B cell (primary cell): ENCODE measurements at regions not wholly inside any gene's neighbourhood (a gene's known extent, or its start where the extent isn't known, plus 50 kb on each side); places are given as distances from the start of the nearest gene placed in this dataset.

Experiments
- ATAC-seq: fragments of 200-7000 bp; cut with Tn5 transposase; one replicate; pipeline ENCODE4 v1.10.0; 2021; ENCODE audit warnings: low read depth, mild to moderate bottlenecking, moderate number of reproducible peaks, moderate library complexity
- CTCF ChIA-PET: fragments of 350-600 bp; sonication (Branson Sonifier 250); formaldehyde crosslinking; loops from one replicate; lab custom pipeline; 2021; ENCODE audit warnings: antibody characterized with exemption, inconsistent platforms; lab: Charles Lee
- POLR2A ChIA-PET: fragments of 350-600 bp; sonication (Branson Sonifier 250); formaldehyde crosslinking; loops from one replicate; lab custom pipeline; 2021; ENCODE audit warnings: antibody characterized with exemption; lab: Charles Lee
- DNase-seq: peaks from one replicate; pipeline ENCODE4 v3.0.0; 2013
- H2AFZ ChIP-seq: 2 replicates; pipeline ENCODE4 v1.6.1; 2012; ENCODE audit warnings: mild to moderate bottlenecking, low read depth, low read length; ENCODE audit not compliant: insufficient read depth, poor library complexity, severe bottlenecking
- H3K27ac ChIP-seq, 2 donors: 1 replicate in 1 of 2; 2 replicates in 1 of 2; pipeline ENCODE4 v1.5.1; 2012 to 2013; ENCODE audit warnings: low read length in 2 of 2, mild to moderate bottlenecking in 2 of 2, moderate library complexity in 1 of 2
- H3K27me3 ChIP-seq, 4 experiments: fragments of 200-600 bp in 1 of 4; sonication (generic) in 1 of 4; replicated peaks in 1 of 4; 1 replicate in 2 of 4; 2 replicates in 2 of 4; pipeline versions ENCODE4 v1.6.1 to v1.7.0; 2013 to 2016; ENCODE audit warnings: low read length in 3 of 4, mild to moderate bottlenecking in 2 of 4, mixed read lengths in 1 of 4, moderate library complexity in 1 of 4; ENCODE audit not compliant: insufficient read depth in 4 of 4, control insufficient read depth in 3 of 4; ENCODE audit errors: control extremely low read depth in 1 of 4
- H3K36me3 ChIP-seq, 2 experiments: replicated peaks in 1 of 2; 1 replicate in 1 of 2; 2 replicates in 1 of 2; pipeline versions ENCODE4 v1.6.1 to v1.7.1; 2013; ENCODE audit warnings: low read length in 1 of 2; ENCODE audit not compliant: insufficient read depth in 2 of 2, control insufficient read depth in 1 of 2; ENCODE audit errors: control extremely low read depth in 1 of 2, extremely low read depth in 1 of 2
- H3K4me1 ChIP-seq, 2 donors: fragments of 200-600 bp in 1 of 2; sonication (generic) in 1 of 2; 1 replicate in 1 of 2; 2 replicates in 1 of 2; pipeline versions ENCODE4 v1.5.1 to v1.6.1; 2013 to 2017; ENCODE audit warnings: low read length in 2 of 2; ENCODE audit not compliant: control insufficient read depth in 2 of 2, insufficient read depth in 2 of 2
- H3K4me2 ChIP-seq: replicated peaks from 2 replicates; pipeline ENCODE3; 2012; ENCODE audit warnings: mild to moderate bottlenecking, low read depth, low read length; ENCODE audit not compliant: poor library complexity, severe bottlenecking
- H3K4me3 ChIP-seq, 5 experiments: fragments of 200-600 bp in 1 of 5; sonication (generic) in 1 of 5; 1 replicate in 3 of 5; 2 replicates in 2 of 5; pipeline versions ENCODE4 v1.5.1 to v1.7.0; 2011 to 2016; ENCODE audit warnings: low read length in 4 of 5, mild to moderate bottlenecking in 4 of 5, low read depth in 2 of 5, control low read depth in 1 of 5, moderate library complexity in 1 of 5; ENCODE audit not compliant: insufficient read depth in 1 of 5; ENCODE audit errors: control extremely low read depth in 1 of 5, extremely low read depth in 1 of 5
- H3K79me2 ChIP-seq: fragments of 200-600 bp; sonication (generic); one replicate; pipeline ENCODE4 v1.6.0; 2016; ENCODE audit warnings: low read length; ENCODE audit not compliant: control insufficient read depth, insufficient read depth
- H3K9ac ChIP-seq: fragments of 200-600 bp; sonication (generic); 2 replicates; pipeline ENCODE4 v1.6.1; 2017; ENCODE audit warnings: mild to moderate bottlenecking, low read length, moderate library complexity
- H3K9me3 ChIP-seq, 3 donors: one replicate each; pipeline versions ENCODE4 v1.6.1 to v1.7.1; 2013; ENCODE audit warnings: low read length in 2 of 3; ENCODE audit not compliant: control insufficient read depth in 2 of 3, insufficient read depth in 1 of 3; ENCODE audit errors: control extremely low read depth in 1 of 3
- H4K20me1 ChIP-seq: 2 replicates; pipeline ENCODE4 v1.6.0; 2012; ENCODE audit warnings: mild to moderate bottlenecking, low read length; ENCODE audit not compliant: insufficient read depth, control insufficient read depth, poor library complexity, severe bottlenecking
- H3K27ac Mint-ChIP-seq: one replicate; pipeline ENCODE4 v1.8.0; 2021; ENCODE audit warnings: mixed read lengths
- H3K27me3 Mint-ChIP-seq: one replicate; pipeline ENCODE4 v1.8.0; 2021; ENCODE audit warnings: mixed read lengths
- H3K4me1 Mint-ChIP-seq: one replicate; pipeline ENCODE4 v1.8.0; 2021; ENCODE audit warnings: mixed read lengths
- H3K4me3 Mint-ChIP-seq: one replicate; pipeline ENCODE4 v1.8.0; 2021; ENCODE audit warnings: mixed read lengths
- H3K9me3 Mint-ChIP-seq: one replicate; pipeline ENCODE4 v1.8.0; 2022; ENCODE audit warnings: mixed read lengths; ENCODE audit not compliant: insufficient read depth
- CTCF ChIP-seq: fragments of 200-600 bp; IDR thresholded peaks from one replicate; pipeline ENCODE4 v1.8.0; 2022; ENCODE audit warnings: antibody characterized with exemption, mild to moderate bottlenecking
- EZH2 ChIP-seq: IDR thresholded peaks from 2 replicates; pipeline ENCODE4 v1.6.1; 2012; ENCODE audit warnings: borderline replicate concordance, low read depth, mild to moderate bottlenecking, moderate library complexity, low read length; ENCODE audit not compliant: insufficient read depth, poor library complexity, severe bottlenecking
- WGBS: methylation state at CpG from one replicate; pipeline ENCODE4 v1.1.5; 2013; ENCODE audit warnings: missing lambda C conversion rate; ENCODE audit not compliant: insufficient coverage; 5-methylcytosine and 5-hydroxymethylcytosine counted together
- intact Hi-C: fragments of 100-400 bp; cut with micrococcal nuclease; formaldehyde crosslinking; loops from one replicate; pipeline ENCODE4 v1.10.0; 2022

GRCh38 chr4:57499786-57500185 lies 389.6 kb upstream of the IGFBP7 start:
- no peak overlapping the region for H3K27ac Mint-ChIP-seq
- intact Hi-C loops: no loop called here
- H3K27me3 Mint-ChIP-seq: no peaks in the 10 kb centered on the region
- no peak overlapping the region for H3K9ac ChIP-seq
- no peaks in the 10 kb centered on the region for H3K4me1 Mint-ChIP-seq
- no peaks in the 10 kb centered on the region for H3K79me2 ChIP-seq
- POLR2A ChIA-PET: no interaction called here
- no peak overlapping the region for H2AFZ ChIP-seq
- no peak overlapping the region for H3K27ac ChIP-seq
- H3K36me3 ChIP-seq: no peaks in the 10 kb centered on the region
- CTCF ChIA-PET: no interaction called here
- H3K4me3 Mint-ChIP-seq: no peak overlapping the region
- H3K4me2 ChIP-seq: no peak overlapping the region
- H3K9me3 Mint-ChIP-seq: no peaks in the 10 kb centered on the region
- no peak for DNase-seq
- H3K4me3 ChIP-seq: no peak overlapping the region
- H3K9me3 ChIP-seq: peaks cover 0 to 3% (median 0%) of the 10 kb centered on the region in 3 donors
- no peaks in the 10 kb centered on the region for H3K27me3 ChIP-seq
- no peaks in the 10 kb centered on the region for H4K20me1 ChIP-seq
- no peaks in the 10 kb centered on the region for H3K4me1 ChIP-seq
- 86% methylated on average over 5 of the region's 6 CpGs for WGBS
- no peak for ATAC-seq
- no peak for TF ChIP-seq CTCF
- no peak for TF ChIP-seq EZH2

GRCh38 chr4:57498251-57498650 lies 388.1 kb upstream of the IGFBP7 start:
- Histone ChIP-seq H3K4me3 (no peak overlapping the region), H3K79me2 (no peaks in the 10 kb centered on the region), H4K20me1 (no peaks in the 10 kb centered on the region), H3K27ac (no peak overlapping the region), H3K9ac (no peak overlapping the region), H3K9me3 (peaks cover 0 to 3% (median 0%) of the 10 kb centered on the region in 3 donors), H3K27me3 (no peaks in the 10 kb centered on the region), H3K4me1 (no peaks in the 10 kb centered on the region), H3K36me3 (no peaks in the 10 kb centered on the region), H3K4me2 (no peak overlapping the region), H2AFZ (no peak overlapping the region)
- ATAC-seq (no peak), DNase-seq (no peak)
- Mint-ChIP-seq H3K4me3 (no peak overlapping the region), H3K27me3 (no peaks in the 10 kb centered on the region), H3K9me3 (no peaks in the 10 kb centered on the region), H3K27ac (no peak overlapping the region), H3K4me1 (no peaks in the 10 kb centered on the region)
- ChIA-PET POLR2A (no interaction called here), CTCF (no interaction called here)
- intact Hi-C loops: no loop called here
- TF ChIP-seq CTCF: no peak
- no peak for TF ChIP-seq EZH2
- WGBS: 100% methylated on average over 1 of the region's 4 CpGs
